Body of pancreas (tissue), 4 donors: ENCODE measurements at regions not wholly inside any gene's neighbourhood (a gene's known extent, or its start where the extent isn't known, plus 50 kb on each side); places are given as distances from the start of the nearest gene placed in this dataset.
"Not testable (repeated sequence)": the region's sequence is repeated elsewhere in the genome, so short reads cannot be mapped to it uniquely, and the experiment has no call there.

ENCODE experiments used
- ATAC-seq: fragments of 150-250 bp; one replicate; pipeline ENCODE4 v1.9.1; 2016
- DNase-seq, 4 donors: peaks; one replicate each; pipeline ENCODE4 v3.0.0-alpha.2; 2019
- H3K27ac ChIP-seq, 4 donors: fragments of 200-600 bp; sonication (generic); 1 replicate in 3 of 4; 2 replicates in 1 of 4; pipeline versions ENCODE4 v1.5.1 to v1.6.1; 2016 to 2019; ENCODE audit warnings: mild to moderate bottlenecking in 1 of 4, mixed read lengths in 1 of 4, moderate library complexity in 1 of 4
- H3K27me3 ChIP-seq, 2 donors: fragments of 200-600 bp; sonication (generic); one replicate each; pipeline ENCODE4 v1.6.0; 2016; ENCODE audit warnings: mild to moderate bottlenecking in 1 of 2
- H3K36me3 ChIP-seq, 2 donors: fragments of 200-600 bp; sonication (generic); replicated peaks in 1 of 2; 2 replicates each; pipeline ENCODE4 v1.5.1; 2016; ENCODE audit warnings: low read depth in 2 of 2; ENCODE audit not compliant: insufficient read depth in 1 of 2
- H3K4me1 ChIP-seq: fragments of 200-600 bp; sonication (generic); one replicate; pipeline ENCODE4 v1.6.0; 2016
- H3K4me3 ChIP-seq, 2 donors: fragments of 200-600 bp; sonication (generic); 1 replicate in 1 of 2; 2 replicates in 1 of 2; pipeline ENCODE4 v1.5.1; 2016 to 2019
- H3K9me3 ChIP-seq, 3 donors: fragments of 200-600 bp; sonication (generic); 1 replicate in 2 of 3; 2 replicates in 1 of 3; pipeline ENCODE4 v1.5.1; 2016
- POLR2A ChIP-seq, 3 donors: fragments of 450-650 bp; IDR thresholded peaks; one replicate each; pipeline ENCODE4 v1.6.1; 2016; ENCODE audit warnings: antibody characterized with exemption in 3 of 3, mild to moderate bottlenecking in 2 of 3
- WGBS, 2 donors: methylation state at CpG; one replicate each; pipeline ENCODE4 v1.1.5; 2017; 5-methylcytosine and 5-hydroxymethylcytosine counted together
- intact Hi-C: fragments of 100-400 bp; cut with DNase I; formaldehyde crosslinking; loops from one replicate; pipeline ENCODE4 v1.15.1; 2023
- TF ChIP-seq, protein P1 (sequence below), 7 experiments: fragments of 450-650 bp in 4 of 7; fragments of 200-600 bp in 3 of 7; sonication (generic) in 3 of 7; IDR thresholded peaks; one replicate each; pipeline ENCODE4 v1.5.1; 2016 to 2019; ENCODE audit warnings: antibody characterized with exemption in 7 of 7

GRCh38 chr14:27817746-27818430 is 948.7 kb upstream of the FOXG1 start:
- intact Hi-C loops, H3K36me3 ChIP-seq, H3K27me3 ChIP-seq, H3K4me1 ChIP-seq, DNase-seq, H3K27ac ChIP-seq, H3K4me3 ChIP-seq, ATAC-seq, H3K9me3 ChIP-seq: not testable (repeated sequence)
- WGBS, 2 donors, result 43 to 58% methylated on average over 4 of the region's 4 CpGs

- ATAC-seq, H3K4me3 ChIP-seq, H3K36me3 ChIP-seq, H3K4me1 ChIP-seq, intact Hi-C loops, H3K27me3 ChIP-seq, H3K9me3 ChIP-seq, H3K27ac ChIP-seq: not testable (repeated sequence)
- 51 to 58% methylated on average over 4 of the region's 4 CpGs for WGBS, 2 donors
- DNase-seq, result peak in 1 of 4 donors; percentile 20
Observed at GRCh38 chr14:27826149-27826548, 940.4 kb upstream of the FOXG1 start.

- DNase-seq, H3K27ac ChIP-seq, H3K36me3 ChIP-seq, H3K9me3 ChIP-seq, ATAC-seq, H3K4me1 ChIP-seq, H3K4me3 ChIP-seq, H3K27me3 ChIP-seq, intact Hi-C loops: not testable (repeated sequence)
- WGBS, 2 donors, result 57 to 74% methylated on average over 3 of the region's 3 CpGs
Observed at GRCh38 chr14:27831978-27832377, 934.6 kb upstream of the FOXG1 start.

GRCh38 chr14:27833001-27833400 is 933.6 kb upstream of the FOXG1 start:
- H3K36me3 ChIP-seq, H3K4me1 ChIP-seq, H3K9me3 ChIP-seq, H3K4me3 ChIP-seq, DNase-seq, H3K27me3 ChIP-seq, intact Hi-C loops, ATAC-seq, H3K27ac ChIP-seq: not testable (repeated sequence)
- 27 to 38% methylated on average over 5 of the region's 5 CpGs for WGBS, 2 donors

DNA sequence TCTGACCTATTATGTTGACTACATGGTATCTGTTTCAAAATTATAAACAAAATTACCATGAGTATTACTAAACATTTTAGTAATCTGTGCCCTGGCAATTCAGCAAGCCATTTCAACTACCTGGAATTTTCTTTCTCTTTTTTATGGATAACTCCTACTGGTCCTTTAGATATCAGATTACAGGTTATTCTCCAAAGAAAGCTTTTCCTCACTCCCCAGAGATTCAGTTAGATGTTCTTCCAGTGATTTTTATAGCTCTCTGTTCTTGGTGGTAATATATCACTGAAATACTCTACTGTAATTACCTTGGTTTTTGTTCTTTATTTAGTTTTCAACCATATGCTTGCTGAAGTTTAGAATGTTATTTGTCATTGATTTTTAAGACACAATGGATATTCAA is 930.2 kb upstream of the FOXG1 start:
- DNase-seq (no peak), ATAC-seq (no peak)
- Histone ChIP-seq H3K27ac (no peak overlapping the region), H3K36me3 (no peaks in the 10 kb centered on the region), H3K9me3 (no peaks in the 10 kb centered on the region), H3K4me3 (no peak overlapping the region), H3K27me3 (no peaks in the 10 kb centered on the region), H3K4me1 (no peaks in the 10 kb centered on the region)
- TF ChIP-seq, protein P1, sequence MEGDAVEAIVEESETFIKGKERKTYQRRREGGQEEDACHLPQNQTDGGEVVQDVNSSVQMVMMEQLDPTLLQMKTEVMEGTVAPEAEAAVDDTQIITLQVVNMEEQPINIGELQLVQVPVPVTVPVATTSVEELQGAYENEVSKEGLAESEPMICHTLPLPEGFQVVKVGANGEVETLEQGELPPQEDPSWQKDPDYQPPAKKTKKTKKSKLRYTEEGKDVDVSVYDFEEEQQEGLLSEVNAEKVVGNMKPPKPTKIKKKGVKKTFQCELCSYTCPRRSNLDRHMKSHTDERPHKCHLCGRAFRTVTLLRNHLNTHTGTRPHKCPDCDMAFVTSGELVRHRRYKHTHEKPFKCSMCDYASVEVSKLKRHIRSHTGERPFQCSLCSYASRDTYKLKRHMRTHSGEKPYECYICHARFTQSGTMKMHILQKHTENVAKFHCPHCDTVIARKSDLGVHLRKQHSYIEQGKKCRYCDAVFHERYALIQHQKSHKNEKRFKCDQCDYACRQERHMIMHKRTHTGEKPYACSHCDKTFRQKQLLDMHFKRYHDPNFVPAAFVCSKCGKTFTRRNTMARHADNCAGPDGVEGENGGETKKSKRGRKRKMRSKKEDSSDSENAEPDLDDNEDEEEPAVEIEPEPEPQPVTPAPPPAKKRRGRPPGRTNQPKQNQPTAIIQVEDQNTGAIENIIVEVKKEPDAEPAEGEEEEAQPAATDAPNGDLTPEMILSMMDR (IDR thresholded peaks at IDR 0.05), result no peak
- no peak for TF ChIP-seq POLR2A (IDR thresholded peaks at IDR 0.05)
- intact Hi-C loops, result no loop called here

DNA sequence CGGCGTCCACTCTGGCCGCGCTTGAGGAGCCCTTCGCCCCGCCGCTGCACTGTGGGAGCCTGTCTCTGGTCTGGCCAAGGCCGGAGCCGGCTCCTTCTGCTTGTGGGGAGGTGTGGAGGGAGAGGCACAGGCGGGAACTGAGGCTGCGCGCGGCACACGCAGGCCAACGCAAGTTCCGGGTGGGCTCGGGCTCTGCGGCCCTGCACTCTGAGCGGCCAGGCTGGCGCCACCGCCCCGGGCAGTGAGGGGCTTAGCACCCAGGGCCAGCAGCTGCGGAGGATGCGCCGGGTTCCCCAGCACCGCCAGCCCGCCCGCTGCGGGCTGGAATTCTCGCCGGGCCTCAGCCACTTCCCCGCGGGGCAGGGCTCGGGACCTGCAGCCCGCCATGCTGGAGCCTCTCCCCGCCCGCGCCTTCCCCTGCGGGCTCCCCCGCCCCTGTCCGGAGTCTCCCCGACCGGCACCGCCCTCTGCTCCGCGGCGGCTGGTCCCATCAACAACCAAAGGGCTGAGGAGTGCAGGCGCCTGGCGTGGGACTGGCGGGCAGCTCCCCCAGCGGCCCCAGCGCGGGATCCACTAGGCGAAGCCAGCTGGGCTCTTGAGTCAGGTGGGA is 921.2 kb upstream of the FOXG1 start:
- intact Hi-C loops, result no loop called here
- Histone ChIP-seq H3K27me3 (no peaks in the 10 kb centered on the region), H3K4me1 (no peaks in the 10 kb centered on the region), H3K4me3 (no peak overlapping the region), H3K36me3 (no peaks in the 10 kb centered on the region), H3K9me3 (no peaks in the 10 kb centered on the region), H3K27ac (no peak overlapping the region)
- TF ChIP-seq, protein P1 (IDR thresholded peaks at IDR 0.05), result no peak
- TF ChIP-seq POLR2A (IDR thresholded peaks at IDR 0.05), result no peak
- 93 to 96% methylated on average over 34 to 36 of the region's 54 CpGs for WGBS, 2 donors
- ATAC-seq (no peak), DNase-seq (no peak)

DNA sequence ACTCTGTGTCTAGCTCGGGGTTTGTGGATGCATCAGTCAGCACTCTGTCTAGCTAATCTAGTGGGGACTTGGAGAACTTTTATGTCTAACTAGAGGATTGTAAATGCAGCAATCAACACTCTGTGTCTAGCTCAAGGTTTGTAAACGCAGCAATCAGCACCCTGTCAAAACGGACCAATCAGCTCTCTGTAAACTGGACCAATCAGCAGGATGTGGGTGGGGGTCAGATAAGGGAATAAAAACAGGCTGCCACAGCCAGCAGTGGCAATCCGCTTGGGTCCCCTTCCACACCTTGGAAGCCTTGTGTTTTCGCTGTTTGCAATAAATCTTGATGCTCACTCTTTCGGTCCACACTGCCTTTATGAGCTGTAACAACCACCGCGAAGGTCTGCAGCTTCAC is 920.7 kb upstream of the FOXG1 start:
- H3K4me1 ChIP-seq, result no peaks in the 10 kb centered on the region
- TF ChIP-seq, protein P1 (IDR thresholded peaks at IDR 0.05), result no peak
- TF ChIP-seq POLR2A (IDR thresholded peaks at IDR 0.05), result no peak

DNA sequence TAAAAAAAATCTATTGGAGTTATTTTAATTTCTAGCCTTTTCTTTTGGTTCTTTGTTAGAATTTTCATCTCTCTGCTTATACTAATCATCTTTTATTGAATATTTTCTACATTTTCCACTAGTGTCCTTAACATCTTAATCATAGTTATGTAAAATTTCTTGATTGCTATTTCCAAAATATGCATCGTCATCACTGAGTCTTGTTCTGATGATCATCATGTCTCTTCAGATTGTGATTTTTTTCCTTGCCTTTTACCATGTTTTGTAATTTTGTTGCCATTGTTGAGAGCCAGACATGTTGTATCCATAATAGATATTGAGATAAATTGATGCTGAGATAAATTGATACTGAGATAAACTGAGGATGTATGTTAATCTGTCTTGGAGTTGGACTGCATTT is 919.1 kb upstream of the FOXG1 start:
- H3K9me3 ChIP-seq, H3K27me3 ChIP-seq, H3K4me1 ChIP-seq, H3K27ac ChIP-seq, DNase-seq, H3K4me3 ChIP-seq, H3K36me3 ChIP-seq, intact Hi-C loops, ATAC-seq: not testable (repeated sequence)
- 77 to 96% methylated on average over 1 of the region's 1 CpG for WGBS, 2 donors

More for the DNA sequence above, 920.7 kb upstream of the FOXG1 start:
- no peak overlapping the region for H3K27ac ChIP-seq
- H3K27me3 ChIP-seq, result no peaks in the 10 kb centered on the region
- H3K36me3 ChIP-seq, result no peaks in the 10 kb centered on the region
- H3K9me3 ChIP-seq, result no peaks in the 10 kb centered on the region
- no peak for DNase-seq
- 70 to 74% methylated on average over 7 to 8 of the region's 8 CpGs for WGBS, 2 donors
- ATAC-seq, result no peak
- no peak overlapping the region for H3K4me3 ChIP-seq
- intact Hi-C loops, result no loop called here

GRCh38 chr14:27849193-27849592 is 917.4 kb upstream of the FOXG1 start:
- intact Hi-C loops, H3K36me3 ChIP-seq, H3K4me3 ChIP-seq, DNase-seq, H3K27me3 ChIP-seq, H3K27ac ChIP-seq, H3K4me1 ChIP-seq, H3K9me3 ChIP-seq, ATAC-seq: not testable (repeated sequence)
